ENCODE measurements at regions not wholly inside any gene's neighbourhood (a gene's known extent, or its start where the extent isn't known, plus 50 kb on each side); places are given as distances from the start of the nearest gene placed in this dataset.

DNA sequence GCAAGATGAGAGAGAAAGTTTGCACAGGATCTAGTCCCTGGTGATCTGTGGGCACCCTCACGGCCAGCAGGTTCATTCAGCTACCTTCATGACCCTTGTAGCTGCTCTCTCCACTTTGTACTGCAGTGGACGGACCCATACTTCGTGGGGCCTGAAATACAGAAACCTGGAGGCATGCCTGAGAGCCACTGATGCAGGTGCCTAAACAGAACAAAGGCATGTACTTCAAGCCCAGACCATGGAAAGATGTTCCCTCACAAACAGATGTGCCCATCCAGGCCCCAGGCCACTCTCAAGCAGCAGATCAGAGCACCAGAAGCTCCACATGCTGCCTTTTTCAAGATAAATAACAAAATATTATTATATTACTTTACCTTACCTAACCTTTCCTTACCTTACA is 1629.0 kb downstream of the ARAP2 start:
- DNase-seq (ENCODE audit: low read depth, low spot score): no peak
- H3K4me3 ChIP-seq (ENCODE audit: low read length): no peak overlapping the region

DNA sequence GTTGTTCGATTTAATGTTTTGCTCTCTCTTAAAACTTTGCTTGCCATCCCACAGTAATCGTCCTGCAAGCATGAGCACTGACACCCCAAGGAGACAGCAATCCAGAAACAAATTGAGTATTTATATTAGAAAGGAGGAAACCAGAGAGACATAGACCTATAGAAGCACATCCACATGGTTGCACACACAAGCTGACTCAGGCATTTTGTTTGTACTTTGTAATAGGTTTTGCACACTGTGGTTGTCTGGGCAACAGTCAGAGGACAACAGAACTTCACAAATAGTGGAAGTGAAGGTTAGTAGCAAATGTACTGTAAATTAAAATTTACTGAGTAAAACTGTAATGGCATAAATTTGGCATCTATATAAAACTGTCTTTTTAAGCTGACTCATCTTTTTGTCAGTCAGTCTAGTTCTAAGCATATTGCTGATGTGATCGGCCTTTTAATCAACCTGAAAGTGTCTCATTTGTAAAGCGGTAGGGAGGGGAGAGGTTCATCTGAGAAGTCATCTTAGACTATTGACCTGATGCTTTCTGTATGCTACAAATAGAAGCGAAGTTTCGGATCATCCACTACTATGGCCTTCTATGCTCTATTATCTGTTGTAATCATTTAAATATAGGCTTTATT is 1624.7 kb downstream of the ARAP2 start:
- H3K4me3 ChIP-seq (ENCODE audit: low read length): no peak overlapping the region
- no peak for DNase-seq (ENCODE audit: low read depth, low spot score)

- H3K4me3 ChIP-seq (ENCODE audit: low read length): no peak overlapping the region
- DNase-seq (ENCODE audit: low read depth, low spot score): no peak
These were observed 1615.8 kb downstream of the ARAP2 start for GRCh38 chr4:34628471-34628870.

GRCh38 chr4:34629451-34629850 is 1614.9 kb downstream of the ARAP2 start:
- no peak for DNase-seq (ENCODE audit: low read depth, low spot score)
- no peak overlapping the region for H3K4me3 ChIP-seq (ENCODE audit: low read length)

- H3K4me3 ChIP-seq (ENCODE audit: low read length): no peak overlapping the region
- DNase-seq (ENCODE audit: low read depth, low spot score): no peak
These were observed 1611.1 kb downstream of the ARAP2 start for GRCh38 chr4:34633241-34633640.

DNA sequence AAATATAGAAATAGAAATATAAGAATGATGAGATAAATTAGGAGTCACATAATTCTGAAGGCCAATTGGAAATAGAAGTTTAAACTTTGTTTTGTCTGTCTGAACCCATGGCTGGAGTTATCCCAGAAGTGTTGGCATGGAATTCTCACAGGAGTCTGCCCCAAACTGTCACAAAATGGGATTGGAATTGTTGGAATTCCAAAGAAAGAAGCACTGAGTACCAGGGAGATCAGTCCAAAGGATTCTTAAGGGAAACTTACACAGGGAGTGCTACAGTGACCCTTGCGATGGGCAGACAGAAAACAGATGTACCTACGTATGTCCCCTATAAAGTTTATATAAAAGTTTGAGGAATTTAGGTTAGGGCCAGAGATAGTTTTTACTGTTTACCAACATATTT is 1607.7 kb downstream of the ARAP2 start:
- DNase-seq (ENCODE audit: low read depth, low spot score): no peak
- no peak overlapping the region for H3K4me3 ChIP-seq (ENCODE audit: low read length)

- no peak for DNase-seq (ENCODE audit: low read depth, low spot score)
- no peak overlapping the region for H3K4me3 ChIP-seq (ENCODE audit: low read length)
These were observed 1600.8 kb downstream of the ARAP2 start for GRCh38 chr4:34643476-34643875.

DNA sequence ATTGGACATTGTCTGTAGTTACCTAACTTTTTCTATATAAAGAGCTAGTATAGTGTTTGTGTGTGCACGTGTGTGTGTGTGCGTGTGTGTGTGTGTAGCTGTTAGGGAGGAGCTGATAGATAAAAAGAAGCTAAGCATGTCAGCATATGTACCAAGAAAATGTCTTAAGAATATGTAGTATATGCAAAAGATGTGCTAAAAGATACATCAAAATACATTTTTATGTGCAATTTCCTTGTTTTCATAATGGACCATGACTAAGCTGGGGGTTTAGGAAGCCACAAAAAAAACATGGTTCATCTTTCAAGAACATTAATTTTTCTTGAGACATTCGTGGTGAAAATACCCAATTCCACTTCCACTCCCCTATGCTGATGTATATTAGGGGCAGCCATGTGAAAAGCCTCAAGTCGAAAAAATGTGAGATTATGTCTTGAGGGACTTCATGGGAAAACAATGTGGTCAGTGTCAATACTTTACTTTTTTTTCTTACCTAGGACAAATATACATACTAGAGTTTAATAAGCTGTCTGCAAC is 1599.7 kb downstream of the ARAP2 start:
- no peak for DNase-seq (ENCODE audit: low read depth, low spot score)
- no peak overlapping the region for H3K4me3 ChIP-seq (ENCODE audit: low read length)

DNA sequence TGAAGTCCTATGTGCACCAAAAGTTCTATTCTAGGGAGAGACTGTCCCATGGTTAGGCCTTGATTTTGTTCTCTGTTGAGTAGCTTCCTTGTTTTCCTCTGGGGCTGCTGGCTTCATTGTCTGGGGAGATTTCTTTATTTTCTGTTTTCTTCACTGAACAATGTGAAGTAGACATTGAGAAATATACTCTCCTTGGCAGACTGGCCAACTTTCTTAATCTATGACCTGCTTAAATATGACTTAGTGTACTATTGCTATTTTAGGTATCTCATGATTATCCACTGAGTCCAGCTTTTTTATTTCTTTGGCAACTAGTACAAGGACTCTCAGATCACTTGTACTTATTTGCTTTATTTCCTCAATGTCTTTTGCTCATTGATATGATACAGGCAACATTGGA is 1594.6 kb downstream of the ARAP2 start:
- no peak for DNase-seq (ENCODE audit: low read depth, low spot score)
- no peak overlapping the region for H3K4me3 ChIP-seq (ENCODE audit: low read length)

GRCh38 chr4:34664051-34664450 is 1580.3 kb downstream of the ARAP2 start:
- H3K4me3 ChIP-seq (ENCODE audit: low read length): no peak overlapping the region
- no peak for DNase-seq (ENCODE audit: low read depth, low spot score)

- no peak for DNase-seq (ENCODE audit: low read depth, low spot score)
- H3K4me3 ChIP-seq (ENCODE audit: low read length): no peak overlapping the region
These were observed 1567.9 kb downstream of the ARAP2 start for GRCh38 chr4:34676400-34676799.

DNA sequence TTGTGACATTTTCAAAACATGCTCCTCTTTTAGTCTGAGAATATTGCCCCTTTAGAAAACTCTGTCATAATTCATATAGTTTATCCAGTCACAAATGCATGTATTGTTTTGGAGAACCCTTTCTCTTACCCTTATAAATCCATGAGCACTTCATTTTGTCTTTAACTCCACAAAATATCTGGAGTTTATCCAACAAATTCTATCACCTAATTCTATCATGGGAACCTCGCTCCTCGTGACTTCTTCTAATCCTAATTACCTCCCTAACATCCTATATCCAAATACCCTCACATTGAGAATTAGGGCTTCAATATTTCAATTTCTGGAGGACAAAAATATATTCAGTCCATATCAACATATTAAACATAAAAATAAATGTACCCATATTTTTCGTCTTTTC is 1565.9 kb downstream of the ARAP2 start:
- H3K4me3 ChIP-seq (ENCODE audit: low read length): no peak overlapping the region
- DNase-seq (ENCODE audit: low read depth, low spot score): no peak

DNA sequence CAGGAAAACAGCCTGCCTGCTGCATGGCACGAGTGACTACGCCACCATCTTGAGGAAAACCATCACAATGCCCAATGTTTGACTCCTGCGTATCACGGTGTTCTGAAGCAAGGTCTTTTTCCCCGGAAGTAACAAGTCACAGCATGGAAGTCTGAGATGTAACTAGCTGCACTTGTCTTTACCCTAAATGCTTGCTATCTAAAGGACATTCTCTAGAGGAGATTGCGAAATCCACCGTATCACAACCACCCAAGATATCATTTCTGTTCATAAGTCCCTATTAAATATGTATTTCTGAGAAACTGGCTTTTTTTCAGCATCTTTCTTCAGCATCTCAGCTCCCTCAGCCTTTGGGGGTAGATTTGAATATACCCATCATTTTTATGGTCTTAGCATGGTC is 1565.1 kb downstream of the ARAP2 start:
- no peak for DNase-seq (ENCODE audit: low read depth, low spot score)
- H3K4me3 ChIP-seq (ENCODE audit: low read length): no peak overlapping the region

DNA sequence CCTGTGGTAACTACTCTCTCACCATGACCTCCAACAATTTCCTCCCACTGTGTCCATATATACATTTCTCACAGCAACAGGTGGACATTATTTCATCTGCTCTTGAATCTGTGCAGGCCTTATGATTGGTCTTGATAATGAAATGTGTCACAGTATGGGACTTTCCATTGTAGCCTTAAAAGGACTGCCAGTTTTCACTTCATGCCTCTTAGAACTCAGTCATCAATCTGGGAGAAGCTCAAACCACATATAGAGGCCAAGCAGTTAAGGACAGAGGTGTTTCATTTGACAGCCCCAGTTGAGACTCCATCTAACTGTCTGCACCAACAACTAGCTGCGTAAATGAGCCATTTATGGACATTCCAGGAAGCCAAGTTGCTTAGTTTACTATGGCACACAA is 1534.8 kb downstream of the ARAP2 start:
- no peak overlapping the region for H3K4me3 ChIP-seq (ENCODE audit: low read length)
- no peak for DNase-seq (ENCODE audit: low read depth, low spot score)

GRCh38 chr4:34718576-34719245 is 1525.6 kb downstream of the ARAP2 start:
- DNase-seq (ENCODE audit: low read depth, low spot score): no peak
- H3K4me3 ChIP-seq (ENCODE audit: low read length): no peak overlapping the region

DNA sequence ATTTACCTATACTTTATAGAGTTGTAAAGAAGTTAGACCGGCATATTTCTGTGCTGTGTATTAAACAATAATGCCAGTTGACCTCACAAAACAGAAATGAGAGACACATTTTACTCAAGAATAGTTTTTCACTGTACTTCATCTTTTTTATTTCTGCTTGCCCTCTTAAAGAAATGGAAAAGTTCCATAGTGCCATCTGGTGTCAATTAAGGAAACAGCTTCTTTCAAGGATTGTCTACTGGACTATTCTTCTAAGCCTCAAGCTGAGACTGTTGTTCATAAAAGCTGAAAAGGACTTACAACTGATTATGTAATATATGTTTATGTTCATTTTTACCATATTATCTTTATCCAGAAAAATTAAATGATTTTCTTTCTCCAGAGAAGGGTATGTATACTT is 1523.7 kb downstream of the ARAP2 start:
- H3K4me3 ChIP-seq (ENCODE audit: low read length): no peak overlapping the region
- peak; percentile 24 for DNase-seq (ENCODE audit: low read depth, low spot score)

DNA sequence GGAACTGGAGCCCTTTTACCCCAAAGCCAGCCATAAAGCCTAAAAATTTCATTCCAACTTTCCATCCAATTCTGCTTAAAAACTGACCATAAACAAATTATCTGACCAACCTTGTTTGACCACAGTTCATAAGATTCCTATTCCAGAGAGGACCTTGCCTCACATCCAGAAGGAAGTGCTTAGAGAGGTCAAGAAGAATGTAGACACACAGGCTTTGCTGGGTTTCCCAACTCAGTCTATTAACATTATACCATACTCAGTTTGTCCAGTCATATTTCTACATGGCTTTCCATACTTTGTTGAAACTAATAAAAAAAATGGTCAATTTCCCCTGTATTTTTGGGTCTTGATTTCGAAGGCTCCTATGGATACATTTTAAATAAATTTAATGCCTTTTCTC is 1522.5 kb downstream of the ARAP2 start:
- H3K4me3 ChIP-seq (ENCODE audit: low read length): no peak overlapping the region
- no peak for DNase-seq (ENCODE audit: low read depth, low spot score)

- DNase-seq (ENCODE audit: low read depth, low spot score): no peak
- H3K4me3 ChIP-seq (ENCODE audit: low read length): no peak overlapping the region
These were observed 1520.7 kb downstream of the ARAP2 start for GRCh38 chr4:34723605-34724004.

DNA sequence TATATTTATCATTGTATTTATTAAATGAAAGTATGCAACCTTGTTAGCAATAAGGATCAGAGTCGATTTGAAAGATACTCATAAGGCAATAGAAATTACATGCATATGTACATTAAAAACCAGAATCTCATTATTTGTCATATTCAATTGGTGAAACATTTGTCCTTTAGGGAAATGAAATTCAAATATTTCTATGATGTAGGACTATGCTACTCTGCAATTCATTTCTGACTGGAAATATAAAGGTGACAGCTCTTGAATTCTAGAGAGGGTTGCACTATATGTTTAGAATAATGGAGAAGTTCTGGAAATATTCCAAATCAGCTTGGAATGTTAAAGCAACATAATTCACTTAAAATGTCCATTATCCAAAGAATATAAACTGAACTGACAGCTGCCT is 1519.8 kb downstream of the ARAP2 start:
- H3K4me3 ChIP-seq (ENCODE audit: low read length): no peak overlapping the region
- DNase-seq (ENCODE audit: low read depth, low spot score): no peak

DNA sequence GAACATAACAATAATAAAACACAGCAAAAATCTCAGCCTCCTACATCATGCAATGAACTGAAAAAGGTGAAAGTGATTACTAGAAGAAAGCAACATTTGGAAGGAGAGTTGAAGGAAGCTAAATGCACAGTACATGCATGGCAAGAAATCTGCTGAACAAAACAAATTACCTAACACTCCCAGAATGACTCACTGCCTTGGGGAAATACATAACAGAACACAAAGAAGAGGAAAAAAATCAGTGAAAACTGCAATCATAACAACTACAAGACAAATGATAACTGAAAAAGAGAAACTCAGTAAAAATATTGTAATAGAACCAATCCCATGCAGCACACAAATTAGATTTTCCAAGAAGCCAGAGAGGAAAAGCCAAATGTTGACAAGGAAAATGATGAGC is 1513.2 kb downstream of the ARAP2 start:
- no peak overlapping the region for H3K4me3 ChIP-seq (ENCODE audit: low read length)
- DNase-seq (ENCODE audit: low read depth, low spot score): no peak
